SK-MEL-5 (cell line): ENCODE measurements at regions not wholly inside any gene's neighbourhood (a gene's known extent, or its start where the extent isn't known, plus 50 kb on each side); places are given as distances from the start of the nearest gene placed in this dataset.

Experiments used
- DNase-seq: peaks from one replicate; pipeline ENCODE4 v3.0.0-alpha.2; 2016; ENCODE audit warnings: low read depth, low spot score
- in situ Hi-C: cut with HindIII; loops from 2 replicates; pipeline ENCODE4 v1.10.0; 2016; ENCODE audit warnings: low sequenced_read_pairs, high pct_unique_total_duplicates, low pct_unique_long_range_greater_than_20kb

DNA sequence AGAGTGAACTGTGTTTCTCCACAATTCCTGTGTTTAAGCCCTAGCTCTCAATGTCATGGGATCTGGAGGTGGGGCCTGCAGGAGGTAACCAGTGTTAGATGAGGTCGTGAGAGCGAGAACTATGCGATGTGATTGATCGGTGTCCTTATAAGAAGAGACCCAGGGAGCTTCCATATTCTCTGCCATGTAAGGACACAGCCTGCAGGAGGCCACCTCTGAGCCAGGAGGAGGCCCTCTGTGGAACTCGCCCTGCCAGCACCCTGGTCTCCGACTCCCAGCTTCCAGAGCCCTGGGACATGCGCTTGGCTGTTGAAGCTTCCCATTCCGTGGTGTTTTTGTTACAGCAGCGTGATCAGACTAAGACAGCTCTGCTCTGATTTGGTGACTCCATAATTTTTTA is 255.4 kb downstream of the IRX2 start:
- DNase-seq: no peak
- in situ Hi-C loops: no loop called here

- in situ Hi-C loops: no loop called here
- no peak for DNase-seq
Observed at GRCh38 chr5:2493356-2493755, 258.1 kb downstream of the IRX2 start.

DNA sequence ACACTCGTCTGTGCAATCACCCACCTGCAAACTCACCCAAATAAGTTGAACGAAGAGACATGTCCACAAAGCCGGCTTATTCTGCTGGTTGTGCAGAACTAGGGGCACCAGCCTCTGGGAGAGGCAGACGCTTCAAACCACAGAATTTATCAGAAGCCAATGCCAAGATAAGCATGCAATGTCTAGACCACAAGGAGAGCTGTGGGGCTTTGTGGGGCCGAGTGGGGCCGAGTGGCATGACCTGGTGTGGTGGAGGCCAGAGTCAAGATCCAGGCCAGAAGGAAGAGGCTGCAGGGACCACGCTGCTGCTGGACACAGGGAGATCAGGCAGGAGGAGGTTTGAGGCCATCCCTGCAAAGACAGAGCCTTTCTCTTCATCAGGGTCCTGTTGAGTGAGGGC is 259.0 kb downstream of the IRX2 start:
- in situ Hi-C loops: no loop called here
- no peak for DNase-seq

- no peak for DNase-seq
- in situ Hi-C loops: no loop called here
Observed at GRCh38 chr5:2491846-2492245, 259.6 kb downstream of the IRX2 start.

DNA sequence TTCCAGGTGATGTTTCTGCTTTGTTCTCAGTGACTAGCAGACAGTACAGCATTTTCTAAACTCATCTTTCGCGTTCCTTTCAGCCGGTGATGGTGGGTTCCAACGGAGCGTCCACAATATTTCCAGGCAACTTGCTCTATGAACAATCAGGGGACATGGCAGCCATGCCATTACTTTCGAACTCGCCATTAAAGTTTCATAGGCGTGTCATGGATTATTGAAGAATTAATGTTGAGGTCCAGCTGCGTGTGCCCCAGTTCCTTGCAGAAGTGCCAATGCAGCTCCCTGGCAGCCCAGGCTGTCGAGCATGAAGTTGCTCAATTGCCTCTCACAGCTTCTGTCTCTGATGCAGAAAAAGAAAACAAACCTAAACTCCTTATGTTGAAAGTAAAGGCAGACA is 262.2 kb downstream of the IRX2 start:
- in situ Hi-C loops: no loop called here
- DNase-seq: no peak

GRCh38 chr5:2488593-2488992 is 262.9 kb downstream of the IRX2 start:
- DNase-seq: no peak
- in situ Hi-C loops: no loop called here

GRCh38 chr5:2487152-2487763 is 264.2 kb downstream of the IRX2 start:
- no peak for DNase-seq
- in situ Hi-C loops: no loop called here

GRCh38 chr5:2486373-2486772 is 265.1 kb downstream of the IRX2 start:
- no peak for DNase-seq

DNA sequence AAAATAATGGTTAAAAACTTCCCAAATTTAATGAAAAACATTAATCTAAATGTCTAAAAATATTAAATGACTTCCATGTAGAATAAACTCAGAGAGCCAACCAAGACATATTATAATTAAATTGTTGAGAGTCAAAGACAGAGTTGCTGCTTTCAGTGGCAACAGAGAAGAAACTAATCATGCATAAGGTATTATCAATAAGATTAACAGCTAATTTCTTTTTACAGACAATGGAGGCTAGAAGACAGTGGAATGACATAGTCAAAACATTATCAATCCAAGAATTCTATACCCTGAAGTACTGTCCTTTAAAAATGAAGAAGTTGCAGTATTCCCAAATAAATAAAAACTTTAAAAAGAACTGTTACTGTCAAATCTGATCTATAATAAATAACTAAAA is 268.7 kb downstream of the IRX2 start:
- in situ Hi-C loops: no loop called here
- DNase-seq: no peak

More at GRCh38 chr5:2486373-2486772, 265.1 kb downstream of the IRX2 start:
- in situ Hi-C loops: no loop called here

- in situ Hi-C loops: no loop called here
- no peak for DNase-seq
Observed at GRCh38 chr5:2480871-2481270, 270.6 kb downstream of the IRX2 start.

GRCh38 chr5:2475902-2476301 is 275.6 kb downstream of the IRX2 start:
- no peak for DNase-seq
- in situ Hi-C loops: no loop called here

DNA sequence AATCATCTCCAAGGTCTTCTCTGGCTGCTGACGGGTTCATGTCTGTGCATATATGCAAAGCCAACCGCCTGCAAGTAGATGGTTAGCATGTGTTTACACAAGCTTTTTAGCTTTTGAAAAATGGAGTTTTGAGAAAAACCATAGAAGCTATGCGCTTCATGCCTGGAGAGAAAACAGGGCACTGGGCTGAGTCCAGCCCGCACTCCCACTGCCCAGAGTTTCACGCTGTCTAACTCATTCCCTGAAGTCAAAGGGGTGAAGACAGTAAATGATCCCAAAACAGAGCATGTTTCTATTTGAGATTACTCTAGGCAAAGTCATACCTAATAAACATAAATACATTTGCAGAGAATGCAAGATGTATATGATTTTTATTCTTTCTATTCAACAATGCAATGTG is 278.8 kb downstream of the IRX2 start:
- DNase-seq: no peak
- in situ Hi-C loops: no loop called here

GRCh38 chr5:2471152-2471879 is 280.2 kb downstream of the IRX2 start:
- in situ Hi-C loops: no loop called here
- no peak for DNase-seq

DNA sequence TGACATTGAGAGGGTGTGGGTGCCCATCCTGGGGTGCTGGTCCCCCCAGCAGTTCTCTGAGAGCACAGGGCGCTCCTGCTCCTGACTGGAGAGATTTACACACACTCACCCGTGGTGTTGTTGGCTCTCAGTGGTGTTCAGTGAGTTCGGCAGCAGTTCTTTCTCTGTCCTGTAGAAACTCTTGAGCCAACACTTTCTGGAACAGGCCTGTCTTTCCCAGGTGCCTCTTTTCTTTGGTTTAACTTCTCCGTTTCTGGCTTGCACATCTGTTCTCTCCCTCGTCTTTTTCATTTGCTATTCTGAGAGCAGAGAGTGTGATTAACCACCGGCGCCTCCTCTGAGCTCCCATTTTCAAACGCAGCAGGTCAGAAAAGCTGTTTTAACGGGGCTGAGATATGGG is 284.5 kb downstream of the IRX2 start:
- DNase-seq: no peak
- in situ Hi-C loops: no loop called here

GRCh38 chr5:2465383-2465782 is 286.1 kb downstream of the IRX2 start:
- DNase-seq: no peak
- in situ Hi-C loops: no loop called here

- in situ Hi-C loops: no loop called here
- DNase-seq: no peak
Observed at GRCh38 chr5:2464141-2464540, 287.3 kb downstream of the IRX2 start.

DNA sequence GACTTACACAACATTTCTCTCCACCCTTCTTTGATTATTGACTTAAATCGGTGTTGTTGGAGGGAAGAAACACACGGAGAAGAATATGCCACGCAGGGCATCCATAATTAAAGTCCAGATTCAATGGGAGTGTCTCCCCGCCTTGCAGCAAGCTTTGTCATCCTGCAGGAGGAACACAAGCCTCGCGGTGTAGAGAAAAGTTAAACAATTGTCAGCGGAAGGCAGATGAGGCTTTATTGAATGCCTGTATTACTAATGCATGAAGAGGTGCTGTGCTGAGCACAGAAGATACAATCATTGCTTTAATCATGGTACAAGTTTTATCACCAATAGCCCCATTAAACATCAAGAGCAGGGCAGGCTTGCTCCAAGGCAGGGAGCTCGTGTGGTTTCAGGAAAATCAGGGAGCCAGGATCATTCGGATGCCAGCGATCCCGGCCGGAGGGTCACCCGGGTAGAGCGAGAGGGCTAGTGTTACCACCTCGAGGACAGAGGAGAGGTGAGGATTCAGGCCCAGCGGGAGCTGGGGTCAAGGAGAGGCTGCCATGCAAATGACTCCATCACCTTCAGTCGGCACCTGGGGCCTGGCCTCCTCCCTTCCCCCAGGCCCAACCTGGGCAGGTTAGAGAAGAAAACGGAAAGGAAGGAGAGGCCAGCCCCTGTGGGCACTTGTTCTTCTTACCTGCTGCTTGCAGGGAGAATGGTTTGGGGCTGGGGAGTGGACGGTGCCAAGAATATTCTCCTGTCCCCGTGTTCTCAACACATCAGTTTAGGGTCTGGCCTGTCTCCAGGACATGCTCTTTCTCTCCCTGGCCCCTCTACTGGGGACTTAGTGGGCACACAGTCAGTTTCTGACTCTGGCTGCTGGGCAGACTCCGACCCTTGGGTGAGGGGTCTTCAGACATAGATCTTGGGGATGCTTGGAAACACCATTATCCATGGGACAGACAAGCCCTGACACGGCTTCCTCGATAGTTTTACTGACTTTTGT is 289.5 kb downstream of the IRX2 start:
- in situ Hi-C loops: no loop called here

DNA sequence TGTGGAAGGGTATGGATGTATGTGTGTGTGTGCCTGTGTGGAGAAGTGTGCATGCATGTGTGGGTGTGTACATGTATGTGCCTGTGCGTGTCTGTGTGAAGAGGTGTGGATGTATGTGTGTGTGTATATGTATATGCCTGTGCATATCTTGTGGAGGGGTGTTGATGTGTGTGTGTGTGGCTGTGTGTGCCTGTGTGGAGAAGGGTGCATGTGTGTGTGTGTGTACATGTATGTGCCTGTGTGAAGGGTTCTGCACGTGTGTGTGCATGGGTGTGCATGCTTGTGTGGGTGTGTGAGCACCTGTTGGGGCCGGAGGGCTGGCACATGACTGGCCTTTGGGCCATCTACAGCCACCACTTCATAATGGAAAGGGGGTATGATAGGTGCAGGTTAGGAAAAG is 291.4 kb downstream of the IRX2 start:
- no peak for DNase-seq
- in situ Hi-C loops: no loop called here

More for the DNA sequence above, 289.5 kb downstream of the IRX2 start:
- no peak for DNase-seq
